GM06990 (cell line): ENCODE measurements at regions not wholly inside any gene's neighbourhood (a gene's known extent, or its start where the extent isn't known, plus 50 kb on each side); places are given as distances from the start of the nearest gene placed in this dataset.

Experiments
- DNase-seq: peaks from one replicate; pipeline ENCODE4 v3.0.0-alpha.2; 2011; ENCODE audit not compliant: insufficient read length; ENCODE audit errors: extremely low read depth
- H3K27me3 ChIP-seq: replicated peaks from 2 replicates; pipeline ENCODE4 v1.6.0; 2011; ENCODE audit warnings: low read length; ENCODE audit not compliant: control insufficient read depth, insufficient read depth
- H3K36me3 ChIP-seq: 2 replicates; pipeline ENCODE4 v1.5.1; 2011; ENCODE audit warnings: low read length; ENCODE audit not compliant: control insufficient read depth, insufficient read depth
- H3K4me3 ChIP-seq: replicated peaks from 2 replicates; pipeline ENCODE4 v1.5.1; 2011; ENCODE audit warnings: low read depth, mild to moderate bottlenecking, control low read depth, low read length
- TF ChIP-seq, protein P1 (sequence below): IDR thresholded peaks from 2 replicates; pipeline ENCODE4 v1.5.1; 2011; ENCODE audit warnings: low read length, control low read depth, mild to moderate bottlenecking, inconsistent platforms; ENCODE audit not compliant: insufficient read depth, poor library complexity, severe bottlenecking

DNA sequence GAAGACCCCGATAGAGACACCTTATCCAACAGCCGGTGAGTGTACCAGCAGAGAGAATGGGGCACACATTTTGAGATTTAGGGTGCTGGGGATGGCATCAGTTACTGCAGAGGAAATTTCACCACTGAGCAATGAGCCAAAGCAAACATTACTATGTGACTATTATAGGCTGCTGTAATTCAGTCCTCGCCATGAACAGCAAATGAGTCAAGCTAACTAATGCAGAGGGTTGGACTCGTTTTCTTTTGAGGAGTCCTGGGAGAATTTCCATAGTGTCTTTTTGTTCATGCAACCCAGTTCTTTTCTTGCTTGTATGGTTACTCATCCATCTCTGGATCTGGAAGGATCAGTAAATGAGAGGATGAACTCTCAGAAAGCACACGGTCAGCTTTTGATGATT is 323.8 kb downstream of the PSAT1 start:
- TF ChIP-seq, protein P1, sequence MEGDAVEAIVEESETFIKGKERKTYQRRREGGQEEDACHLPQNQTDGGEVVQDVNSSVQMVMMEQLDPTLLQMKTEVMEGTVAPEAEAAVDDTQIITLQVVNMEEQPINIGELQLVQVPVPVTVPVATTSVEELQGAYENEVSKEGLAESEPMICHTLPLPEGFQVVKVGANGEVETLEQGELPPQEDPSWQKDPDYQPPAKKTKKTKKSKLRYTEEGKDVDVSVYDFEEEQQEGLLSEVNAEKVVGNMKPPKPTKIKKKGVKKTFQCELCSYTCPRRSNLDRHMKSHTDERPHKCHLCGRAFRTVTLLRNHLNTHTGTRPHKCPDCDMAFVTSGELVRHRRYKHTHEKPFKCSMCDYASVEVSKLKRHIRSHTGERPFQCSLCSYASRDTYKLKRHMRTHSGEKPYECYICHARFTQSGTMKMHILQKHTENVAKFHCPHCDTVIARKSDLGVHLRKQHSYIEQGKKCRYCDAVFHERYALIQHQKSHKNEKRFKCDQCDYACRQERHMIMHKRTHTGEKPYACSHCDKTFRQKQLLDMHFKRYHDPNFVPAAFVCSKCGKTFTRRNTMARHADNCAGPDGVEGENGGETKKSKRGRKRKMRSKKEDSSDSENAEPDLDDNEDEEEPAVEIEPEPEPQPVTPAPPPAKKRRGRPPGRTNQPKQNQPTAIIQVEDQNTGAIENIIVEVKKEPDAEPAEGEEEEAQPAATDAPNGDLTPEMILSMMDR = no peak
- Histone ChIP-seq H3K36me3 (no peaks in the 10 kb centered on the region), H3K27me3 (no peaks in the 10 kb centered on the region), H3K4me3 (no peak overlapping the region)
- DNase-seq = no peak

DNA sequence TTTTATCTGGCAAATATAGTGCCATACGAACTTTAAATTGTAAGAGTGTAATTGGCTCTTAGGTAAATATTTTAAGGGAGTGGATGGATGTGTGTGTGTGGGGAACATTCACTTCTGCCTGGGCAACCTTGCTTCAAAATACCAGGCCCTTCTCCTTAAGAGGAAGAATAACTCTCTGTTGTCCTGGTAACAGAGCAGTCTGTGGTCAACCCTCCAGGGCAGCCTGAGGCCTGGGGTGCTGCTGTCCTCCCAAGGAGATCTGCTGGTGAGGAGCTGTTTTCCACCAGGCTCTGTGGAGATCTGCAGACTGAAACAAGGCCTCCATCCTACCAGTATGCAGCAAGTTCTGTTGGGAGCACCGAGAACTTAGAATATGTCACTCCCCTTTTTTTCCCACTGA is 325.2 kb downstream of the PSAT1 start:
- DNase-seq = no peak

DNA sequence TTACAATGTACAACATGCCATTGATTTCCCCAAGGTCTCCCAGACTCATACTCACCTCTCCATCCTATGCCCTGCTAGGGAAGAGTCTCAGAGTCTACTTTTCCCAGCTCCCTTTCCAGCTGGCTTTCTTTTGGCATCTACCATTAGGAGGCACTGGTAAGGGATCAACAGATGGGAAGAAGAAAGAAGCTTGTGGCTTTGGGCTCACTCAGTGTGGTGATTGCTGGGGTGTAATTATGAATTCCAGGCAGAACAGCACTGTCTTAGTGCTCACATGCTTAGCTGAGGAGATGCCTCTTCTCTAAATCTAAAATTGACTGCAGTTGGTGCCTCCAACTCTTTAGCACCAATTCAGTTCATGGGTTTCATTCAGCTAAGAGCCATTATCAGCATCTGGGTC is 330.0 kb downstream of the PSAT1 start:
- no peak overlapping the region for H3K4me3 ChIP-seq
- H3K36me3 ChIP-seq = no peaks in the 10 kb centered on the region
- no peaks in the 10 kb centered on the region; the same call in 1 of the 2 replicates for H3K27me3 ChIP-seq
- no peak for DNase-seq
- TF ChIP-seq, protein P1 = no peak

More for the DNA sequence above, 325.2 kb downstream of the PSAT1 start:
- H3K27me3 ChIP-seq = no peaks in the 10 kb centered on the region
- no peak overlapping the region for H3K4me3 ChIP-seq
- H3K36me3 ChIP-seq = no peaks in the 10 kb centered on the region
- TF ChIP-seq, protein P1 = no peak

DNA sequence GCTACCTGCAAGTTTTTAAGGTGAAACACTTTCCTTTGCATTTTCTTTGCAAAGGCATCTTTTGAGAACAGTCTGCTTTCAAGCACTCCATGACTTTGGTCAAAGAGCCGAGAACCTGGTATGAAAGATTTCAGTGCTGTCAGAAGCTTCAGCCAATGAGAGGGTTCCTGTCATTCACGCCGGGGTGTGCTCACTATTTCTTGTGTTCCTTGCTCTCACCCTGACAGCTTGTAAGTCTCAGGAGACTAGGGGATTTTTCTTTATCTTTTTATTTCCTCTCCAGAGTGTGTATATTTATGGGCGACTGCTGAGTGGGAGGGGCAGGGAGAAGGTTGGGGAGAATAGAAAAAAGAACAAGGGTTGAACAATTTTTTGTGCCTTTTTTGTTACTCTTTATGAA is 334.0 kb downstream of the PSAT1 start:
- no peak for DNase-seq
- TF ChIP-seq, protein P1 = no peak
- no peak overlapping the region for H3K4me3 ChIP-seq
- no peaks in the 10 kb centered on the region; the same call in 1 of the 2 replicates for H3K27me3 ChIP-seq
- no peaks in the 10 kb centered on the region for H3K36me3 ChIP-seq

DNA sequence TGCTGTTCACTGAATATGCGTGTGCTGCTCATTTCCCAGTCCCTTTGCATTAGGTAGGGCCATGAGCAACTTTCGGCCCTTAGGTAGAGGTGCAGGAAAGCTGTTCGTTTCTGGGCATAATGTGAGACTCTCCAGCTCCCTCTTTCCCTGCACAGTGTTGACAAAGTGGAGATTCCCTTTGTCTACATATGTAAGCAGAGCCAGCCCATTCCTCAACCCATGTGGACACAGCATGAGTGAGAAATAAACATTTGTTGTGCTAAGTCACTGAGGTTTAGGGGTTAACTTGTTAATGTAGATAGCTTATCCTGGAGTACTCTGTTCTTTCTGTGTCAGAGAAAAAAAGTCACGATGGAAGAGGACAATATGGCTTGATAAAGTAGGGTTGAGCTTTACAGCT is 343.8 kb downstream of the PSAT1 start:
- no peak for DNase-seq
- H3K27me3 ChIP-seq = no peaks in the 10 kb centered on the region
- TF ChIP-seq, protein P1 = no peak
- no peak overlapping the region for H3K4me3 ChIP-seq
- no peaks in the 10 kb centered on the region for H3K36me3 ChIP-seq

DNA sequence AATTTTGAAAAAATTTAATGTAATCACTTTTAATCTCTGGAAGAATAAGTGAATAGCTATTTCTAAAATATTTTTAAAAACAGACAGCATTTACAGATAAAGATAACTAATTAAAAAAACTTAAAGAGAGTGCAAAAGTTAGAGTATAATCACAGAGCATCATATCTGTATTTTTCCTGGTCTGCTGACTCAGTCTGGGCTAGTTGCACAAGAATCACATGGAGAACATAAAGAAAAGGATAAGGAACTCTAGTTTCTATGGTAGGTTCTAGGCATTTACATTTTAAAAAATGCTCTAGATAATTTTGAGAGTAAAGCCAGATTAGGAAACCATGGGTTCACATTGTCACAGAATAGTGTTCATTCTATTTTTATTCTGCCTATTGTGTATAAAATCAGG is 347.4 kb downstream of the PSAT1 start:
- no peak overlapping the region for H3K4me3 ChIP-seq
- no peaks in the 10 kb centered on the region for H3K36me3 ChIP-seq
- no peak for DNase-seq
- H3K27me3 ChIP-seq = no peaks in the 10 kb centered on the region
- TF ChIP-seq, protein P1 = no peak
